Bone marrow (tissue), 2 donors: ENCODE measurements at regions not wholly inside any gene's neighbourhood (a gene's known extent, or its start where the extent isn't known, plus 50 kb on each side); places are given as distances from the start of the nearest gene placed in this dataset.
"Not testable (repeated sequence)": the region's sequence is repeated elsewhere in the genome, so short reads cannot be mapped to it uniquely, and the experiment has no call there.

Experiments
- DNase-seq, 2 donors: peaks; one replicate each; lab custom pipeline; 2025; lab: John Stamatoyannopoulos, UW

GRCh38 chr4:142897518-142897917, 51.4 kb upstream of the INPP4B start:
- DNase-seq = not testable (repeated sequence)

DNA sequence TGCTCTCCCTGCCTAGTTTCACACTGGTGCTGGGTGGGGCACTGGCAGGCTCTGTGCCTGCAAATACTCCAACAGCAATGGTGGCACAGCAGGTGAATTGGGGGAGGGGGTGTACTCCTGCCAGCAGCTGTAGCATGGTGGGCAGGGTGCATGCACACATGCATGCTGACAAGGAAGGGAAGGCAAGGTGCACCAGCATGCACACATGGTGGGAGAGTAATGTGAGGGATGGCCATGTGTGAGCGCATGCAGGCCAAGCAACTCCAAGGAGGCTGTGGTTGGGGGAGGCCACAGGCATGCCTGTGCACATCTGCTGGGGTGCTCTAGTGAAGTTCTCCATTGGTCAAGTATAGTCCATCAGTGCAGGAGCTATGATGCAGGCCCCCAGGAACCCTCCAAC, 54.5 kb upstream of the INPP4B start:
- DNase-seq = no peak

DNA sequence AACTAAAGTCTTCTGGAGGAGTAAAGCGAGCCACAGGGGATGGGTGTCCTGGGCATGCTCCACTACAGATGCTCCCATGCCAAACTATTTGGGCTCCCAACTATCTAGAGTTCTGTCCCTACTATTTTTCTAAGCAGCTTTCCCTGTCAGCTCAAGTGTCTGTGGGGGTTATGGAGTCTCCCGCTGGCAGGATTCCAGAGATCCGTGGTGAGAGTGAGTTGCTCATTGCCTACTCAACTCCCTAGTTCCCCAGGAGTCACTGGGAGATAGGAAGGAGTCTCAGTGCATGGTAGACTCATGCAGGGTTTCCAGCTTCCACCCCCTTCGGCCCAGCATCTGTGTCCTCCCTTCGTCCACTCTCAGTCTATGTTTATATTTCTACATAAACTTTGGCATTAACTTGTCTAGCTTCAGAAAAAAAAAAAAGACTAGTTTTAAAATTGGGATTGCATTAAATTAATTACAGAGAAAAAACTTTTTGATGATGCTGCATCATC, 55.1 kb upstream of the INPP4B start:
- DNase-seq = no peak

DNA sequence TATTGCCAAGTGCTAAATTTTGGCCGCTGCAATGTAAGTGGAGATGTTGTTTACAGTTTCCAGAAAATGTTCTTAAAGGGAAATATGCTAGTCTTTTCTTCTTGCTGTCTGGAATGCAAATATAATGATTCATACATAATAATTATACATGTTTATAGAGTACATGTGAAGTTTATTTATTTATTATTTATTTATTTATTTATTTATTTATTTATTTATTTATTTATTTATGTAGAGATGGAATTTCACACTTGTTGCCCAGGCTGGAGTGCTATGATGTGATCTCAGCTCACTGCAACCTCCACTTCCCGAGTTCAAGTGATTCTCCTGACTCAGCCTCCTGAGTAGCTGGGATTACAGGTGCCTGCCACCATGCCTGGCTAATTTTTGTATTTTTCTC, 57.5 kb upstream of the INPP4B start:
- DNase-seq = not testable (repeated sequence)

GRCh38 chr4:142909908-142910307, 63.8 kb upstream of the INPP4B start:
- DNase-seq = no peak

DNA sequence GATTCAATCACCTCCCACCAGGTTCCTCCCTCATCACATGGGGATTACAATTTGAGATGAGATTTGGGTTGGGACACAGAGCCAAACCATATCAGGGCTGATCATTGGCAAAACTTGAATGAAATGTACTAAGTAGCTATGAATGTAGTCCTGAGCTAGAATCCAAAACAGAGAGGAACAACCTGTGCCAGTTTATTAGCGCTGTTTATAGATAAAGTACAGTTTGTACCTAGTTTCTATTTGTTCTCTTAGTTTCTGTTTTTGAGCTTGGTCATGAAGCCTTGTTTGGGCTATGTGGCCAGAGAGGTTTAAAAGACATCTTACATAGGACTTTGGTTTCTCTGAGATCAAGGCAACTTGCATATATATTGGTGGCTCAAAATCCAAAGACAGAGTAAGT, 66.9 kb upstream of the INPP4B start:
- no peak for DNase-seq

- DNase-seq = no peak
These were observed 67.4 kb upstream of the INPP4B start for GRCh38 chr4:142913461-142914030.

DNA sequence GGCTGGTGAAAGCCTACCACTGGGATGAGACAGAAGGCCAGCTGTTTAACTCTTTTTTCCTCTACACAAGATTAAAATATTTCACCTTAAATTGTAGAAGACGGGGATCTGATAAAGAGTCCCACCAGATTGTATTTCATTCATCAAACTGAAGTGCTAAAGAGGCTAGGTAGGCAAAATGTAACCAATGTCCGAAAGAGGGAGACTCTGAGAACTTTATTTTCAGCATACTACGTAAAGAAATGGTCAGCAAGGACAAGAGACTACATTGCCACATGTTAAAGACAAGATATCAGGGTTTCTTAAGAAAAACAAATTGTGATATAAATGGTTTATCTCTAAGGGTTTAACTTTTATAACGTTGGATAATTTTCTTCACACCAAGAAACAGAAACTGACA, 71.6 kb upstream of the INPP4B start:
- DNase-seq = no peak

DNA sequence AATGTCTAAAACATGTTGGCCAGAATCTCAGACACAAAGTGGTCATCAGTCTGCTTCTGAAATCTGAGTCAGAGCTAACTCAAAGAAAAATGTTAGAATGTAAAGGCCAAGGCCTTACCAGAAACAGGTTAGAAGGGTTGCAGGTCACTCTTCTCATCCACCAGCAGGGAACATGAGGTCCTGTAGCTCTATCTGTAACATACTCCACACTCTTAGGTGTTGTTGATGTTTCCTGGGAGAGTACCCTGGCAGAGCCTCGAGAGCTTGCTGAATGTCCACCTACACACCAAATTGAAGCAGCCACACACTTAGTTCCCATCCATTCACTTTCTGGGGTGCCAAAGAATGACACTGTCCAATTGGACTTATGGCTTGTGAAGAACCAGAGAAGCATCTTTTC, 76.6 kb upstream of the INPP4B start:
- no peak for DNase-seq

- DNase-seq = no peak
These were observed 77.5 kb upstream of the INPP4B start for GRCh38 chr4:142923619-142924018.

- no peak for DNase-seq
These were observed 79.1 kb upstream of the INPP4B start for GRCh38 chr4:142925161-142925560.

DNA sequence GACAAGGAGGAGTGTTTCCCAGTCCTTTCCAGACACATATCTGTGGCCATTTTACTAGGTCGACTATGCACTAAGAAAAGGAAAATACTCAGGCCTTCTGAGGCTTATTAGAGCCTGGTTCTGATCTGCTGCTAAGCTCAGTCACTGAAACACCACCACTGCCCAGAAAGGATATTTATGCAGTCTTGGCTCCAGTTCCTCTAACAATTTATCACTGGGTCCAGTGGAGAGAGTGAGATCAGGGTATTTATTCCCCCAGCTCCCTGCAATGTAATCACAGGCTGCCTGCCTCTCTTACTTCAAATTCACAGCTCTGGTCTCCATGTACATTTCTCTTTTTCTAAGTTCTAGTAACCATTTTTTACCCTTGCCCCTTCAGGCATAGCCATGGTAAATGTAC, 81.6 kb upstream of the INPP4B start:
- DNase-seq = no peak

DNA sequence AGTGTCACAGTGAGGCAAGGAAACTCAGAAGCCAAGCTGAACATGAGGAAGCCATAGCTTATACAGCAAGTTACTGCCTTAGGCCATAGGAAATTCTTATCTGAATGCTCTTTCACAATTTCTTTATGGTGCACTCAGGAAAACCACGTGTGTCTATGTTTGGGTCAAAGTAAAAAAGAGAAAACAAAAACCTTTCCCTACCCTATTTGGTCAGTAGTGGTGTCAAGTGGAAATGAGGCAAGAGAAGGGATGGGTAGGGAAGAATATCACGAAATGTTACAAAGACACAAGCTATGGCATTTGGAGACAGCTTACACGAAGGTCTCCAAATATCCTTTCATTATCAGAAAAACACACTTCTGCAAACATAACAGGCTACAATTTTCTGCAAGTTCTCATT, 83.4 kb upstream of the INPP4B start:
- no peak for DNase-seq

GRCh38 chr4:142933207-142933606, 87.1 kb upstream of the INPP4B start:
- DNase-seq = no peak

GRCh38 chr4:142940425-142941330, 94.6 kb upstream of the INPP4B start:
- DNase-seq = no peak

DNA sequence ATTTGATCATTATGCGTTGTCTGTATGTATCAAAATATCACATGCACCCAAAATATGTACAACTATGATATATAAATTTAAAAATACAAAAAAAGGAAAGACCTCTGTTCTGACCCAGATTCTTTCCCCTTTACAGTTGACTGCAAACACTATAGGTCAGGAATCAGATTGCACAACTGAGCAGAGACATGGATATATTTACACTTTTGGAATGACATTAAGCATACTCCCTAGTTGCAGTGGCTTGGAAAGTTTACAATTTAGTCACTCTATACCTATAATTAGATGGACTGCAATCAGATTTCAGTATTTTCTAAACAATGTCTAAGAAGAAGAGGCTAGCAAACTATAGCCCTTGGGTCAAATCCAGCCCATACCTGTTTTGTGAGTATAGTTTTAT, 98.5 kb upstream of the INPP4B start:
- DNase-seq = no peak

- no peak for DNase-seq
These were observed 106.9 kb upstream of the INPP4B start for GRCh38 chr4:142952821-142953580.

DNA sequence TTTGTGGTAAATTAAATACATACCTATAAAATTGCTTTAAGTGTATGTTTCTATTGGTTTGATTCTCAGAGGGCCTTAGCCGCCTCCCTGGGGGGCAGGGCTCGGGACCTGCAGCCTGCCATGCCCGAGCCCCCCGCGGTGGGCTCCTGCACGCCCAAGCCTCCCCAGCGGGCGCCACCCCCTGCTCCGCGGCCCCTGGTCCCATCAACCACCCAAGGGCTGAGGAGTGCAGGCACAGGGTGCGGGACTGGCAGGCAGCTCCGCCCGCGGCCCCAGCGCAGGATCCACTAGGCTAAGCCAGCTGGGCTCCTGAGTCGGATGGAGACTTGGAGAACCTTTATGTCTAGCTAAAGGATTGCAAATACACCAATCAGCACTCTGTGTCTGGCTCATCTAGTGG, 108.3 kb upstream of the INPP4B start:
- no peak for DNase-seq

DNA sequence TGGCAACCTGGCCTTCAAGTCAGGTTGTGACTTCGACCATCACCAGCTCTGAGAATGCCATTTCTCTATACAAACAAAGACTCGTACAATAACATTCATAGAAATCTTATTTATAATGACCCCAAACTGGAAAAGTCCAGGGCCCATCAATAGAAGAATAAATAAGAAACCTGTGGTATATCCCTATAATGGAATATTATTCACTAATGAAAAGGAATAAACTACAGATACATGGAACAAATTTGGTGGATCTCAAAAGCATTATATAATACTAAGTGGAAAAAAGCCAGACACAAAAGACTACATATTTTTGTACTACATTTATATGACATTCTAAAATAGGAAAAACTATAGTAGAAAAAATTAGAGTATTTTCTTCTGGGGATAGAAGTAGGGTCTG, 109.4 kb upstream of the INPP4B start:
- DNase-seq = no peak

GRCh38 chr4:142959173-142959572, 113.1 kb upstream of the INPP4B start:
- no peak for DNase-seq

GRCh38 chr4:142960126-142960525, 114.0 kb upstream of the INPP4B start:
- no peak for DNase-seq

DNA sequence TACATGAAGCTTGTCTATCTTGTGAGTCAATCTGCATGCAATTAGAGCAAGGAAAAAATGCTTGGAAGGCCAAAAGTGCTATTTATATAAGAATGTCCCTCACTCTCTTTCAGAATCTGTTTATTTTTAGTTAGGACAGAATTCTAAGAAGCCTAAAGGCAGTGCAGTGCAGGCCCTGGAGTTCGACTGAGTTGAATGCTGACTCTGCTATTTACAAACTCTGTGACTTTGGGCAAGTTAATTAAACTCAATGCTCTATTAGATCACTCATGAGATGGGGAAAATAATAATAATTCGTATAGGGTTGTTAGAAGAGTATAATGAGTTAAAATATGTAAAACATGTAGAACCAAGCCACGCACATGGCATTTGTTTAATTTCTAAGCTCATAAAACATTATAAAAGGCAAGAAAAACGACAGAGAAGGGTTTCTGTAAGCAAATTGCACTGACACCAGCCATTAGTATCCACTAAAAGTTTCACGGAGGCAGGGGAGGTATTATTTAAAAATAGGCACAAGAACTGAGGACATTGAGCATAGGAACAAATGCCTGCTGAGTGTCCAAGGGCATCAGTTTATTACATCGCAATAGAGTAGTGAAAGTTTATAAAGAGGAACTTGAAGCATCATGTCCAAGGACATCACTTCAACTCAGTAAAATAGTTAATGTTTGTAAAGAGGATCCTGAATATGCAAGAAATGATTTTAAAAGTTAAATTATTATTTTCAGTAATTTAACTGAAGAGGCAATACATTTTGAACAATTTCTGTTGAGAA, 115.0 kb upstream of the INPP4B start:
- no peak for DNase-seq
